ENCODE measurements at regions not wholly inside any gene's neighbourhood (a gene's known extent, or its start where the extent isn't known, plus 50 kb on each side); places are given as distances from the start of the nearest gene placed in this dataset.

- TF ChIP-seq CTCF (IDR thresholded peaks at IDR 0.05) = no peak
- TF ChIP-seq, protein P1, sequence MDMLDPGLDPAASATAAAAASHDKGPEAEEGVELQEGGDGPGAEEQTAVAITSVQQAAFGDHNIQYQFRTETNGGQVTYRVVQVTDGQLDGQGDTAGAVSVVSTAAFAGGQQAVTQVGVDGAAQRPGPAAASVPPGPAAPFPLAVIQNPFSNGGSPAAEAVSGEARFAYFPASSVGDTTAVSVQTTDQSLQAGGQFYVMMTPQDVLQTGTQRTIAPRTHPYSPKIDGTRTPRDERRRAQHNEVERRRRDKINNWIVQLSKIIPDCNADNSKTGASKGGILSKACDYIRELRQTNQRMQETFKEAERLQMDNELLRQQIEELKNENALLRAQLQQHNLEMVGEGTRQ (CRISPR knock-in tag; IDR thresholded peaks at IDR 0.05) = no peak
- TF ChIP-seq ZNF263 (CRISPR knock-in tag; IDR thresholded peaks at IDR 0.05; ENCODE audit: low read depth) = no peak
- no peak for TF ChIP-seq ZSCAN18 (CRISPR knock-in tag; IDR thresholded peaks at IDR 0.05)
- no peak for TF ChIP-seq MAX (CRISPR knock-in tag; IDR thresholded peaks at IDR 0.05)
- TF ChIP-seq ZNF232 (CRISPR knock-in tag; IDR thresholded peaks at IDR 0.05) = no peak
- no peak for TF ChIP-seq CREM (CRISPR knock-in tag; IDR thresholded peaks at IDR 0.05)
- no peak for TF ChIP-seq ATF2 (CRISPR knock-in tag; IDR thresholded peaks at IDR 0.05; ENCODE audit: borderline replicate concordance, low read depth)
- no peak for TF ChIP-seq ESRRA (CRISPR knock-in tag; IDR thresholded peaks at IDR 0.05; ENCODE audit: borderline replicate concordance)
- TF ChIP-seq NFATC4 (CRISPR knock-in tag; IDR thresholded peaks at IDR 0.05) = no peak
- TF ChIP-seq GABPB1 (CRISPR knock-in tag; IDR thresholded peaks at IDR 0.05) = no peak
- TF ChIP-seq SP1 (CRISPR knock-in tag; conservative IDR thresholded peaks at IDR 0.05) = no peak
Observed at GRCh38 chr6:14310960-14311359, 193.4 kb downstream of the CD83 start.
